NT2/D1 (cell line): ENCODE measurements at regions not wholly inside any gene's neighbourhood (a gene's known extent, or its start where the extent isn't known, plus 50 kb on each side); places are given as distances from the start of the nearest gene placed in this dataset.

Experiments used
- DNase-seq: peaks from one replicate; pipeline ENCODE4 v3.0.0-alpha.2; 2011; ENCODE audit warnings: low read depth, low spot score
- H3K27me3 ChIP-seq: 2 replicates; pipeline ENCODE4 v1.6.0; 2011; ENCODE audit warnings: mild to moderate bottlenecking; ENCODE audit not compliant: insufficient read length, insufficient read depth
- H3K36me3 ChIP-seq: 2 replicates; pipeline ENCODE4 v1.6.1; 2011; ENCODE audit warnings: mild to moderate bottlenecking, low read length, mixed read lengths; ENCODE audit not compliant: insufficient read depth, insufficient read length
- H3K4me1 ChIP-seq: 2 replicates; pipeline ENCODE4 v1.5.1; 2011; ENCODE audit not compliant: insufficient read depth, insufficient read length
- H3K4me3 ChIP-seq: 2 replicates; pipeline ENCODE4 v1.5.1; 2011; ENCODE audit warnings: low read depth; ENCODE audit not compliant: insufficient read length
- H3K9ac ChIP-seq: 2 replicates; pipeline ENCODE4 v1.6.0; 2011; ENCODE audit warnings: low read depth; ENCODE audit not compliant: insufficient read length
- H3K9me3 ChIP-seq: 2 replicates; pipeline ENCODE4 v1.5.1; 2011; ENCODE audit warnings: mild to moderate bottlenecking, low read length; ENCODE audit not compliant: insufficient read depth
- SUZ12 ChIP-seq: IDR thresholded peaks from 2 replicates; pipeline ENCODE4 v1.6.1; 2011; ENCODE audit not compliant: insufficient read length, insufficient read depth; ENCODE audit errors: extremely low read depth
- YY1 ChIP-seq: IDR thresholded peaks from 2 replicates; pipeline ENCODE4 v1.6.1; 2011; ENCODE audit not compliant: insufficient read length, insufficient read depth
- ZNF274 ChIP-seq: IDR thresholded peaks from 2 replicates; pipeline ENCODE4 v1.6.1; 2011; ENCODE audit warnings: mild to moderate bottlenecking, low read depth, low read length

DNA sequence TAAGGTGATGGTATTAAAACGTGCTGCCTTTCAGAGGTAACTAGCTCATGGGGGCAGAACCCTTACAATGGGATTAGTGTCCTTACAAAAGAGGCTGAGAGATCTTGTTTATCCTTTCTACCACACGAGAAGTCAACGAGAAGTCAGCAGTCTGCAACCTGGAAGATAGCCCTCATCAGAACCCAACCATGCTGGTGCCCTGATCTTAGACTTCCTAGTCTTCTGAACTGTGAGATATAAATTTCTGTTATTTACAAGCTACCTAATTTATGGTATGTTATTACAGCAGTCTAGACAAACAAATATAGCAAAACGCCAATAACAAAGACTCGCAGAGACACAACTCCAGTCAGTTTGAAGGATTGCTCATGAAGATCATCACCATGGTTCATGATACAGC lies 157.5 kb upstream of the TMEM106B start:
- TF ChIP-seq SUZ12 (no peak), YY1 (no peak), ZNF274 (no peak)
- H3K4me3 ChIP-seq = no peak overlapping the region
- DNase-seq = no peak
- H3K4me1 ChIP-seq = no peaks in the 10 kb centered on the region
- no peaks in the 10 kb centered on the region for H3K36me3 ChIP-seq
- no peak overlapping the region for H3K9ac ChIP-seq
- peaks cover 28% of the 10 kb centered on the region for H3K9me3 ChIP-seq
- no peaks in the 10 kb centered on the region for H3K27me3 ChIP-seq

DNA sequence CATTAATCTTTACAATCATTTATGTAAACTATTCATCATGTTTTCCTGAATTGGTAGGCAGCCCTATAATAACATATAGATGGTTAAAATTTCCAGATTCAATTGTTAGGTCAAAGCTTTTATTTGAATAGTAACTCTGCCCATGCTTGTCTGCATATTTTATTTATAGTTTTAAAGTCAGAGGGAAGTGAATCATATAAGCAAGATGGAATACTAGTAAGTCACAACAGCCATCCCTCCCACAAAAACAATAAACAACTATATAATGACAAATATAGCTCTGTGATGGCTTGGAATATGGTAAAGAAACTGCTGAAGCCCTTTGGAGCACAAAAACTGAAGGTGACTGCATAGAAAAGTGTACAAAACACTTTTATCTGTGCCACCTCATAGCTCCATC lies 156.3 kb upstream of the TMEM106B start:
- Histone ChIP-seq H3K4me3 (no peak overlapping the region), H3K9ac (no peak overlapping the region), H3K36me3 (no peaks in the 10 kb centered on the region), H3K27me3 (no peaks in the 10 kb centered on the region), H3K9me3 (peaks cover 28% of the 10 kb centered on the region), H3K4me1 (no peaks in the 10 kb centered on the region)
- no peak for DNase-seq
- TF ChIP-seq YY1 (no peak), SUZ12 (no peak), ZNF274 (no peak)

DNA sequence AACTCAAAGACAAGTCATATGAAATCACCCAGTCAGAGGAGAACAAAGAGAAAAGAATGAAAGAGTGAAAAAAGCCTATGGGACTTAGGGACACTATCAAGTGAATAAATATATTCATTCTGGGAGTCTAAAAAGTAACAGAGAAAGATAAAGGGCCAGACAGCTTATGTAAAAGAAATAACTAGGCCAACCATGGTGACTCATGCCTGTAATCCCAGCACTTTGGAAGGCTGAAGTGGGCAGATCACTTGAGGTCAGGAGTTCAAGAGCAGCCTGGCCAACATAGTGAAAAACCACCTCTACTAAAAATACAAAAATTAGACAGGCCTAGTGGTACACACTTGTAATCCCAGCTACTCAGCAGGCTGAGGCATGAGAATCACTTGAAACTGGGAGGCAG lies 154.7 kb upstream of the TMEM106B start:
- Histone ChIP-seq H3K9me3 (peaks cover 27% of the 10 kb centered on the region), H3K9ac (no peak overlapping the region), H3K4me1 (no peaks in the 10 kb centered on the region), H3K27me3 (no peaks in the 10 kb centered on the region), H3K4me3 (no peak overlapping the region), H3K36me3 (no peaks in the 10 kb centered on the region)
- no peak for TF ChIP-seq YY1
- TF ChIP-seq SUZ12 = no peak
- TF ChIP-seq ZNF274 = no peak
- DNase-seq = no peak

DNA sequence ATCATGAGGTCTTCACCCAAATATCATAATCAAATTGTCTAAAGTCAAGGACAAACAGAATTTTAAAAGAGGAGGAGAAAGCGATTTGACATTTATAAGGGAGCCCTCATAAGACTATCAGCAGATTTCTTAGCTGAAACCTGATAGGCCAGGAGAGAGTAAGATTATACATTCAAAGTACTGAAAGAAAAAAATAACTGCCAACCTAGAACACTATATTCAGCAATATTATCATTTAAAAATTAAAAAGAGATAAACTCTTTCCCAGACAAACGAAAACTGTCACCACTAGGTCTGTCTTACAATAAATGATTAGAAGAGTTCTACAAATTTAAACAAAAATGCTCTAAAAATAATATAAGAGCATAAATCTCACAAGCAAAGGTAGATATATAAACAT lies 154.1 kb upstream of the TMEM106B start:
- no peak overlapping the region for H3K9ac ChIP-seq
- DNase-seq = no peak
- peaks cover 22% of the 10 kb centered on the region for H3K9me3 ChIP-seq
- no peak for TF ChIP-seq YY1
- no peak for TF ChIP-seq SUZ12
- no peaks in the 10 kb centered on the region for H3K4me1 ChIP-seq
- H3K4me3 ChIP-seq = no peak overlapping the region
- H3K36me3 ChIP-seq = no peaks in the 10 kb centered on the region
- no peaks in the 10 kb centered on the region for H3K27me3 ChIP-seq

DNA sequence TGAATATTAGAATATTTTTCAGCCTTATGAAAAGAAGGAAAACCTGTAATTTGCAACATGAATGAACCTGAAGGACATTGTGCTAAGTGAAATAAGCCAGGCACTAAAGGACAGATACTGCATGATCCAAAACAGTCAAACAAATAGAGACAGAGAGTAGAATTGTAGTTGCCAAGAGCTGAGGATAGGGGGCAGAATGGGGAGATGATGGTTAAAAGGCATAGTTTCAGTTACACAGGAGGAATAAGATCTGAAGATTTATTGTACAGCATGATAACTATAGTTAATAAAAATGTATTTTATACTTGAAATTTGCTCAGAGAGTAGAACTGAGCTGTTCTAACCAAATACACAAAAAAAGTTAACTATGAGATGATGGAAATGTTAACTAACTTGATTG lies 149.0 kb upstream of the TMEM106B start:
- no peak for DNase-seq
- TF ChIP-seq YY1 (no peak), ZNF274 (no peak), SUZ12 (no peak)
- H3K9ac ChIP-seq = no peak overlapping the region

DNA sequence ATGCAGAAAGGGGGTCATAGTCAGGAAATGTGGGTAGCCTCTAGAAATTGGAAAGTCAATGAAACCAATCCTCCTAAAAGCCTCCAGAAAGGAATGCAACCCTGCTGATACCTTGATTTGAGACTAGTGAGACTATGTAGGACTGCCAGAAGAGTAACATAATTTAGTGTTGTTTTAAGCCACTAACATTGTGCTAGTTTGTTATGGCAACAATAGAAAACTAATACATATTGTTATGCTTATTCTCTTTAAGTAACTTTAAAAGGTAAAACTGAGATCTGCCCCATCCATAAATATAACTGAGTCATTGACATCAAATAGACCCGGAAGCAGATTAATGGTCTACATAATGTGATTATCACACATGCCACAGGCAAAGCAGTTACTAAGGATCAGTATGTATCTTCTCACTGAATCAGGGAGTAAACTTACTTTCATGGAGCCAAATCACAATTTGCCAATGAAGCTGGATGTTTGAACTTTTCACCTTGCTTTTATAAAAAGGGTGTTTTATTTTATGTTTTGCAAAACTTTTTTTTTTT lies 146.4 kb upstream of the TMEM106B start:
- Histone ChIP-seq H3K4me1 (no peaks in the 10 kb centered on the region), H3K36me3 (no peaks in the 10 kb centered on the region), H3K9me3 (no peaks in the 10 kb centered on the region), H3K27me3 (no peaks in the 10 kb centered on the region), H3K9ac (no peak overlapping the region), H3K4me3 (no peak overlapping the region)
- DNase-seq = no peak
- TF ChIP-seq SUZ12 (no peak), YY1 (no peak), ZNF274 (no peak)

More for the DNA sequence above, 149.0 kb upstream of the TMEM106B start:
- no peaks in the 10 kb centered on the region for H3K27me3 ChIP-seq
- H3K9me3 ChIP-seq = peaks cover 6% of the 10 kb centered on the region
- H3K4me1 ChIP-seq = no peaks in the 10 kb centered on the region
- no peak overlapping the region for H3K4me3 ChIP-seq
- H3K36me3 ChIP-seq = no peaks in the 10 kb centered on the region

DNA sequence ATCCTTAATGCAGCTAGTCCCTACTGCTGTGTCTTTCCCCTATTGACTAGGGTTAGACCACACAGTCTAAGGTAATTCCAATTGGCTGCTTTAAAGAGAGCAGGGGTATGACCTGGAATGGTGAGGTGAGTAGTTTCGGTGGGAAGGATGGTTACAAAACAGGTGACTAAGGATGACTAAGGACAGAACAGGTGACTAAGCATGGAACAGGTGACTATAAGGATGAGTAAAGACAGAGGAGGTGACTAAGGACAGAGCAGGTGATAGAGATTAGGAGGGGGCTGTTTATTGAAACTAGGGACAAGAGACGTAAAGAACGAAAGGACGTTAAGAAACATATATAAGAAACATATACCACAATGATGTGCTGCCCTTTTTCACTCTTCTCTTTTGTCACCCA lies 145.1 kb upstream of the TMEM106B start:
- no peak for DNase-seq
- no peak overlapping the region for H3K9ac ChIP-seq
- H3K9me3 ChIP-seq = no peaks in the 10 kb centered on the region
- H3K36me3 ChIP-seq = no peaks in the 10 kb centered on the region
- H3K27me3 ChIP-seq = no peaks in the 10 kb centered on the region
- no peak overlapping the region for H3K4me3 ChIP-seq
- H3K4me1 ChIP-seq = no peaks in the 10 kb centered on the region
- no peak for TF ChIP-seq YY1
- TF ChIP-seq SUZ12 = no peak
- TF ChIP-seq ZNF274 = no peak

DNA sequence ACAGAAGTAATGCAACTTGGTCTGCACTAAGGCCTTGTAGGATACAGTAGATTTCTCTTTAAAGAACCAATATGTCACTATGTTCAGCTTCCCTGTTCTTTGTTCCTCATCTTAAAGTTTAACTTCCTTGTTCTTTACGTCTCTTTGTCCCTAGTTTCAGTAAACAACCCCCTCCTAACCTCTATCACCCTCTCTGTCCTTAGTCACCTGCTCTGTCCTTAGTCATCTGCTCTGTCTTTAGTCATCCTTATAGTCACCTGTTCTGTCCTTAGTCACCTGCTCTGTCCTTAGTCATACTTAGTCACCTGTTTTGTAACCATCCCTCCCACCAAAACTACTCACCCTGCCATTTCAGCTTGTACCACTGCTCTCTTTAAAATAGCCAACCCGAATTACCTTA lies 144.6 kb upstream of the TMEM106B start:
- Histone ChIP-seq H3K4me1 (no peaks in the 10 kb centered on the region), H3K4me3 (no peak overlapping the region), H3K9me3 (no peaks in the 10 kb centered on the region), H3K9ac (no peak overlapping the region), H3K36me3 (no peaks in the 10 kb centered on the region), H3K27me3 (no peaks in the 10 kb centered on the region)
- no peak for TF ChIP-seq SUZ12
- TF ChIP-seq ZNF274 = no peak
- no peak for TF ChIP-seq YY1
- DNase-seq = no peak
